LHCN-M2 (cell line): ENCODE measurements at regions not wholly inside any gene's neighbourhood (a gene's known extent, or its start where the extent isn't known, plus 50 kb on each side); places are given as distances from the start of the nearest gene placed in this dataset.
"Not testable (repeated sequence)": the region's sequence is repeated elsewhere in the genome, so short reads cannot be mapped to it uniquely, and the experiment has no call there.

Experiments
- DNase-seq: peaks from one replicate; pipeline ENCODE4 v3.0.0-alpha.2; 2012; ENCODE audit warnings: low read depth

DNA sequence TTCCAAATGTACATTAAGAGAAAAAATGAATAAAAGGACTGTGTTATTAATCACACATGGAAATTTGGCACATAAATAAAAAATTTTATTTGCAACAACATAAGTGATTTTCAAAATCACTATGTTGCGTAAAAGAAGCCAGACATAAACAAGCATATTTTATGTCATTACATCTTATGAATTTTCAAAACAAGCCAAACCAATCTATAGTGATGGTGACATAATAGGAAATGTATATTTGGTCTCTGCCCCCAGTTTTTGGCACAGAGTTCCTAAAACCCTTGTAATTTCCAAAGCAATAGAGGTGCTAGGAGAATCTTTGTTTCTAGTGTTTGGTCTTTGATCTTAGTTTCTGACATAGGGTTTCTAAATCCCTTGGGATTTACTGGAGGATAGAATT is 543.3 kb downstream of the ZBBX start:
- DNase-seq = no peak

DNA sequence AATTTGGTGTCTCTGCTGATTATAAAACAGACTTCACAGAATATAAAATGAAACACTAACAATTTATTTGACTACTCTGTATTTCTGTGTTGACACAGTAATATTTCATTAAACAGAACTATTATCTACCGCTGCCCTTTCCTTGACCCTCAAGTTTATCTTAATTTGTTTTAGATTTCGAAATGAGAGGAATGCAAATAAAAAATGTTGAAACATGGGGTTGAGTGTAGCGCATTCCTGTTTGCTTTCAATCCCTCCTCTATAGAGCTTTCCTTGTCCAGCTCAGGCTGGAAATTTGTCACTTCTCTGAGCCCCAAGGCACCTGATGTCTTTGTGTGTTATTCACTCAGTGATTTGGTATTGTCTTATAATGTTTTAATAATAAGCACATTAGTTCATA is 550.2 kb downstream of the ZBBX start:
- no peak for DNase-seq

DNA sequence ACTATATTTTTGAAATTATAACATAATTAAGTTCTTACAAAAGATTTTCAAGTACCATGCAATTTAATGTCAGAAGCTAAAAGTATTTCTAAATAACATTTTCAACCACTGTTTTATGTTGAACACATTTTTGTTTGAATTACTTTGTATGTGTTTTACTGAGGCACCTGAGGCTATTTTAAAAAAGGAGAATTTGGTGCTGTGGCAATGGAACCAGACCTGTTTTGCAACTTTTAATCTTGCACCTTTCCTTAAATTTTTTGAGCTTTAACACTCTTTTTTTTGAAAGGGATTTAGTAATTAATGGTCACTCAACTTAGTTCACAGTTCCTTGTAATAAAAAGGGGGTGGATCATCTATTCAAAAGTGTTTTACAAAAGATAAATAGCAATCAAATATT is 561.6 kb downstream of the ZBBX start:
- no peak for DNase-seq

DNA sequence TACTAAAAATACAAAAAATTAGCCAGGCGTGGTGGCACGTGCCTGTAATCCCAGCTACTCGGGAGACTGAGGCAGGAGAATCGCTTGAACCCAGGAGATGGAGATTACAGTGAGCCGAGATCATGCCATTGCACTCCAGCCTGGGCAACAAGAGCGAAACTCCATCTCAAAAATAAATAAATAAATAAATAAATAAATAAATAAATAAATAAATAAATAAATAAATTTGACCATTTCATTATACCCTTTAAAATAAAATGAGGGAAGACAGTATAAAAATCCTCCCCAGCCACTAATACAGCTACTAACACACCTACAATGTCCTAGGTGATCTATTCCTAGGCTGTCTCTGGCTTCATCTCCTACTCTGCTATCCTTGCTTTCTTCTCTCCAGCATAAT is 562.8 kb downstream of the ZBBX start:
- DNase-seq = not testable (repeated sequence)

DNA sequence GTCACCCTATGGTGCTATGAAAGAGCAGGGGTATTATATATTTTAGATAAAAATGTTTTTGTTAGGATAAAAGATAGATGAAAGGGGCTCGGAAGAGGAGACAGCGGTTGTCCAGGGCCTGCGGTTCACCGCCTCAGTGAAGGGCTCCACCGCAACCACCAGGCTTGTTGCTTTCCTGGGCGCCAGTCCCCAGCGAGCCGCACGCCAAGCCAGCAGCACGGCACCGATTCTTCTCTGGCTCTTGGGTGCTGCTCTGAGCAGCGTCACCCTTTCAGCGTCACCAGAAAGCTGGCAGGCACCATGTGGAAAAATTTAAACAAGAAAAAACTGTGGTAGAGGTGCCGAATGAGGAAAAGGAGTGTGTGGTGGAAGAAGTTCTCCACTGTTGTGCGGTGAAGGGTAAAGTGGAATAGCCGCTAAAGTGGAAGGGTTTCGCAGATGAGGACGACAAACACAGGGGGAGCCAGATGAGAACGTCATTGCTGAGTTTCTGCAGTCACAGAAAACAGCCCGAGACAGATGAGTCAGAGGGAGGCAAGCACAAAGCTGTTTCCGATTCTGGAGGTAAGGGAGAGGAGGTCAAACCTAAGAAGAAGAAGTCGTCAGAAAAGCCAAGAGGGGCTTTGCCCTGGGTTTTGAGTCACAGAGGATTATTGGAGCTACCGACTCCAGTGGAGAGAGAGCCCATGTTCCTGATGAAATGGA is 569.2 kb downstream of the ZBBX start:
- no peak for DNase-seq

DNA sequence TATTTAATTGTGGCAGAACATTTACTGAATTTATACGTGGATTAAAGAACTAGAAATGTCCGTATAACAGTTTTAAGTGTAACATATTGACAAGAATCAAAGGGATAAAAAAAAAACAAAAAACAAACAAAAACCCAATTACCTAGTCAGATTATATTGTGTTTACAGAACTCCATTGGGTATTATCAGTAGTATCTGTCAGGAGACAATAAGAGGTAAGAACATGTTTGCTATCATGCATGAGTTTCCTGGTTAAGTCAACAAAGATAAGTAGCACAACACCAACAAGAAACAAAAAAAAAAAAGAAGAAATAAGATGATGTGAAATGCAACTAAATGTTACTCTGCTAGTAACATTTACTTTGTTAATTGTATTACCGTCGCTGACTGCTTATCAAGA is 570.6 kb downstream of the ZBBX start:
- DNase-seq = no peak

DNA sequence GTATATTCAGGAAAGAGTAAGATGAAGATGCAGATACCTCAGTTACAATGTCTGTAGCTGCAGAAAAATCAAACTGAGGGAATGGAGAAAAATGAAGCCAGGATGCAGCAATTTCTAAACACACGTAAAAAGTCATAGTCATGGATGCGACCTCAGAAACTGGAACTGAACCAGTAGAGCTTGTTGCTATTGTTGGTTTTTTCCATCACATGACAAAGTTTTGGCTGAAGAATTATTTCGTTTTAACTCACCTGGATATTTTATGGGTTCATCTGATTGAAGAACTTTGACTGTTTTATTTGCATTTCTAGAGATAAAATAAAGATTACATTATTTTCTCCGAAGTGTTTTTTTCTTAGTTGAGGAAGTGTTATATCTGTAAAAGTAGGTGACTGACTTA is 591.2 kb downstream of the ZBBX start:
- no peak for DNase-seq

DNA sequence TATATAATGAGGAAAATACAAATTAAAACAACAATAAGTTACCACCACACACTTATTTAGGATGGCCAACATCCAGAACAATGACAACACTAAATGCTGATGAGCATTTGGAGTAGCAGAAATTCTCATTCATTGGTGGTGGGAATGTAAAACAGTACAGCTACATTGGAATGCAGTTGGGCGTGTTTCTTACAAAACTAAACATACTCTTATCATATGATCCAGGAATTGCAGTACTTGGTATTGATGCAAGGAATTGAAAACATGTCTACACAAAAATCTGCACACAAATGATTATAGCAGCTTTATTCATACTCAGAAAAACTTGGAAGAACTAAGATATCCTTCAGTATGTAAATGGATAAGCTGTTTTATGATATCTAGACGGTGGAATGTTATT is 594.2 kb downstream of the ZBBX start:
- no peak for DNase-seq

DNA sequence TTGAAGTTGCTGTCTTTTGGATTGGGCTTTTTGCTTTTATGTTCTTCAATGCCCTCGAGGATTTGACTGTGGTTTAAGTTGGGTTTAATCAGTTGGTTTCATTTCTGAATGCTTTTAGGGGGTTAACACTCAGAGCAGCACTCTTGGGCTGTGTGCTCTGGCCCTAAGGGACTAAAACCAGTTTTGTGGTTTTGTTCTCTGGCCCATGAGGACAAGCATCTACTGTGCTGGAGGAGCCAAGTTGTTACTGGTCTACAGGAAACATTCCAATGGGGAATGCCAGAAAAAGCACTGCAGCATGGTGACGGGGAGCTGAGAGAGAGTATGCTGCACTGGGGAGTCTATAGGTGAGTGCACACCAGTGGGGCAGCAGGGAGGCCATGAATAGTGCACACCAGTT is 596.9 kb downstream of the ZBBX start:
- no peak for DNase-seq

DNA sequence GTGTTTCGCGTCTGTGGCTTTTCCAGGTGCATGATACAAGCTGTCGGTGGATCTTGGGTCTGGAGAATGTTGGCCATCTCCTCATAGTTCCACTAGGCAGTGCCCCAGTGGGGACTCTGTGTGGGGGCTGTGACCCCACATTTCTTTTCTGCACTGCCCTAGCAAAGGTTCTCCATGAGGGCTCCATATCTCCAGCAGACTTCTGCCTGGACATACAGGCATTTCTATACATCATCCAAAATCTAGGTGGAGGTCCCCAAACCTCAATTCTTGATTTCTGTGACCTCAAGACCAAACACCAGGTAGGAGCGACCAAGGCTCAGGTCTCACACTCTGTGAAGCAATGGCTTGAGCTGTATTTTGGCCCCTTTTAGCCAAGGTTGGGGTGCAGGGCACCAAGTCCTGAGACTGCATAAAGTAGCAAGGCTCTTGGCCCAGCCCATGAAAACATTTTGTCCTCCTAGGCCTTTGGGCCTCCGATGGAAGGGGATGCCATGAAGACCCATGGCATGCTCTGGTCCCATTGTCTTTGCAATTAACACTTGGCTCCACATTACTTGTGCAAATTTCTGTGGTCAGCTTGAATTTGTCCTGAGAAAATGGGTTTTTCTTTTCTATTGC is 615.3 kb downstream of the ZBBX start:
- no peak for DNase-seq

DNA sequence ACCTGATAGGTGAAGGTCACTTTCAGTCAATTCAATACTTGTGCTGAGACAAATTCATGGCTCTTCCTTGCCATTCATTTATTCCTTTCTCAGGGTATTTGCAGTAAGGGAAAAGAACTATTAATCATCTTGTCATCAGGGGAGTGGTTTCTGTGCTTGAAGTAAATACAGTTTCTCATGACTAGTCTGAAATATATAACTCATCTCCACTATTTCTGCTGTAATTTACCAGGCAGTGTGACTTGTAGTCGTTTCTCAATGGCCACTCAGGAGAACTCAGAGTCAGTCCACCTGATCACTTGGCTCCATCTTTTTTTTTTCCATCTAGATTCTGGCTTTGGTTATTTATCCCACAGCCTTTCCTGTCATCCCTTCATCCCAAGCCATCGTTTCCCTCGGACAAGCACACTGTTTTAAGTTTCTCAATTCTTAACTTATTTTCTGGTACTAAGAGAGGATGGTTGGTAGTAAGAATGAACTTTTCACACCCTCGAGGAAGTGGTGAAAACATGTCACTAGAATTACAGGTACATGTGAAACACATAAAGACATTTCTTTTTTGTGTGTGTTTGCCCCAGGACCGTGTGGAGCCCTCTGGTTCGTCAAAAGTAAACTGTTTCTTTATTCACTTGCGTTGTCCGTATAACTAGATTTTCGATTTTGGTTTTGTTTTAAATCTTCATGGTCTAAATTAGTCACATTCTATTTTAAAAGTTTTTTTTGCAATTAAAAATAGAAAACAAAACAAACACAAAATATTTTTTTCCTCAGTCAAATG is 620.2 kb downstream of the ZBBX start:
- no peak for DNase-seq

DNA sequence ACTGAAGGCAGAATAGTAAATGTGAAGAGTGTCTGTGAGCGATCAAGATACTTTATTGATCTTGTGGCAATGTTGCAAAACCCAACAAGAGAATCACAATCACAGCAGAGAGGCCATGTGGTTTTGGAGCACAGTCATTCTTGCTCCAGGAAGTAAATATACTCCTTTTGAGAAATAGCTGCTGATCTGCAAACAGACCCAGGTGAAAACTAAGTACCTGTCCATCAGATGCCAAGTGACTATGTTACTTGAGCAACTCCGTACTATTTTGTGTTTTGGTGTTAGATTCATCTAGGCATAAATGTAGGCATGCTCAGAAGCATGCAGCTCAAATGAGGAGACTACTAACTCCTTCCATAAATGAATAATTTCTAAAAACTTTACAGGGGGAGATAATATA is 627.9 kb downstream of the ZBBX start:
- no peak for DNase-seq

DNA sequence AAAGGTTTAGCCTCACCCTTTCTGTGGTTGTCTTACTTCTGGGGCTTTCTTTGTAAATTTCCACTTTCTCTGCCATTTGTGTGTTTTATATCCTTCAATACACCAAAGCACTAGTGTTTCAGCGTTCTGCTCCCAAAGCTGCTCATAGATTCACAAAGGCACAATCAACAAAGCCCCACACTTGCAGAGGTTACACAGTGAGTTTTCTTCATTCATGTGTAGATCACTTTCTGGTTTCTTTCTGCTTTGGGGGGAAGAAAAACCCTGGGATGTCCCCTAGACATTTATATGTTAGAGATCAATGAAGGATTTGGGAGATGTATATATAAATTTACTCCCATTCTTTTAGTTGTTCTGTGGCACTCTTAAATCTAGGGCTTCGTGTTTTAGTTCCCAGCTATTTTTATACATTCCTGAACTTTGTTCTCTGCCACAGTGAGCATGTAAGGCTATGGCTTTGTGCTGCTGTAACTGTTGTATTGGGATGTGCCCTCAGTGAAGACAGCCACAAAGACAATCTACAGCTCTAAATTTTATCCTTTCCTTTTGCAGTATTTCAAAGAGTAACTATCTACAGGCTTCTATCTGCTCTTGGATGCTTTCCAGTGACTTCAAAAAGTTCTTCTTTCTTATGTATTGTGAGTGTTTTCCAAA is 636.5 kb downstream of the ZBBX start:
- DNase-seq = no peak

DNA sequence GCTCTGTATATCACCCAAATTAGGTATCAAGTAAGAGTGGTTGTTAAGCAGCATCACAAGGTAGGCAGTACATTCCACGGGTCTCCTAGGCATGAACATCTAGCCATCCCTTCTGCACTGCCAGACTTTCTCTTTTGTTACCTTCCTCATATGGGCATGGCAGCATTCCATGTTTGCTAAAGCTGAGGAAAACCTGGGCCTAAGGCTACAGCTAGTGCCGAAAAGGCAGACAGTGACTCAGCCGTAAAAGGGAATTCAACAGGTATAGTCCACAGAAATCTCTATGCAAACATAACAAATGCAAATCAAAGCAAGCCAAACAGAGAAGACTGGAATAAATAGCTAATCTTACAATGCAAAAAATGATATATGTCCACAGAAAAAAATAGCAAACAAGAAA is 645.4 kb downstream of the ZBBX start:
- no peak for DNase-seq

DNA sequence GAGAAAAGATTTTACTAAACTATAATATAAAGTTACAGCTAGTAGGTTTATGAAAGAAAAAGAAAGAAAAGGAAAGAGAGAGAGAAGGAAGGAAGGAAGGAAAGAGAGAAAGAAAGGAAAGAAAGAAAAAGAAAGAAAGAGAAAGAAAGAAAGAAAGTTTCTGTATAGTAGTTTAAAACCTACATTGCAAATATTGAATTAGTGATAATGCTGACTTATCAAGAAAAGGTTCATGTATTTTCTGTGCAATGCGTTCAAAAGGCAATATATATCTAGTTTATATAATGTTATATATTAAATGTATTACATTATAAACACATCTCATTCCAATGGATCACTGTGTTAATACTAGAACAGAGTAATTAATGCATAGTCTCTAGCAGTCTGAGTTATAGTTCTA is 648.4 kb downstream of the ZBBX start:
- DNase-seq = no peak

DNA sequence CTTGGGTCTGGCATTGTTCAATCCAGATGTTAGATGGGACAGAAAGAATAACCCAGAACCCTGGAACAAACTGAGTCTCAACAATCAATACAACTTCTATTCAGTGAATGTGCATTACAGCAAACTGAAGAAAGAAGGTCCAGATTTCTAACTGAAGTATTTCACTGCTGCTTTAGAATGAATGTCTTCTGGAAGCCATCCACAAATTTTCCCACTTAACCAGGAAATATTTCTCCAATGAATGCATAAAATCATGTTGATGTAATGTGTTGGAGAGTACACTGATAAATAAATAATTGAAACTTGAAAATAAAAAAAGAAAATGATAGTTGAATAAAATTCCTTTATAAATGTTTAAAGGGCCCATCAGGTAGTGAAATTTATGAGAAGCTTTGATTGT is 658.6 kb downstream of the ZBBX start:
- DNase-seq = no peak

DNA sequence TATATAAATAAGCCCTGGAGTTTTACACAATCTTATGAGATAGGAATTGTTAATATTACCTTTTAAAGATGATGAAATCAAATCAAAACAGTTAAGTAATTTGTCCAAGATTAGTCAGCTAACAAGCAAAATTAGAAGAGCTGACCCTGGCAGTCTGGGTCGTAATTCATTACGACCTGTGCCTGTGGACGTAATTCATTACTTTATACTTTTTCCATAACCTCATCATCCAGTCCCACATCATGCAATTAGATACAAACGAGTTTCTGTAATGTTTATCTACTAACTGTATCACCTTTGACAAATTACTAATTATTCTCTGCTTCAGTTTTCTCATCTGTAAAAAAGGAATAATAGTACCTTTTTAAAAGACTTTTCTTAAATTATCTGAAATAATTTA is 665.9 kb downstream of the ZBBX start:
- DNase-seq = no peak

DNA sequence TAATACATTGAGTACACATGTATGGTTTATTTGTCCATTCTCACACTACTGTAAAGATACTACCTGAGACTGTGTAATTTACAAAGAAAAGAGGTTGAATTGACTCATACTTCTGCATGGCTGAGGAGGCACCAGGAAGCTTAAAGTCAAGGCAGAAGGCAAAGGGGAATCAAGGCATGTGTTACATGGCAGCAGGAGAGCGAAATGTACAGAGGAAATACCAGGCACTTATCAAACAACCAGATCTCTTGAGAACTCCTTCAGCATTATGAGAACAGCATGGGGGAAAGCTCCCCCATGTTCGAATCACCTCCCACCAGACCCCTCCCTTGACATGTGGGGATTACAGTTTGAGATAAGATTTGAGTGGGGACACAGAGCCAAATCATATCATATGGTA is 666.3 kb downstream of the ZBBX start:
- no peak for DNase-seq

DNA sequence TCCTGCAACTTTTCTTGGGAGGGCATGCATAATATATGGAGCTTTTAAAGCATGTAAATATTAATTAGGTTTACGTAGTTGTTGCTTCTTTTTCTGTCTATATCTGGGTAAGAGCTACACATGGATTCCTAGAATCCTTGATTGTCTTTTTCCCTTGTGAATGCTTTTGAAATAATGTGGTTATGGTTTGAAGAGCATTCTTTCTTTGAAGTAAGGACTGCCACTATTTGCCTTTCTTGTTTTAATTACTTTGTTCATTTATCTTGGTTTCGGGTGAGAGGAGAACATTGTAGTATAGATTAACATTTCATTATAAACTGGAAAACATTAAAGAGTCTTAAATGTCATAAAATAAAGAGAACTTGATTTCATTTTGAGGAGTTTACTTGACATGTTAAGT is 674.0 kb downstream of the ZBBX start:
- no peak for DNase-seq

DNA sequence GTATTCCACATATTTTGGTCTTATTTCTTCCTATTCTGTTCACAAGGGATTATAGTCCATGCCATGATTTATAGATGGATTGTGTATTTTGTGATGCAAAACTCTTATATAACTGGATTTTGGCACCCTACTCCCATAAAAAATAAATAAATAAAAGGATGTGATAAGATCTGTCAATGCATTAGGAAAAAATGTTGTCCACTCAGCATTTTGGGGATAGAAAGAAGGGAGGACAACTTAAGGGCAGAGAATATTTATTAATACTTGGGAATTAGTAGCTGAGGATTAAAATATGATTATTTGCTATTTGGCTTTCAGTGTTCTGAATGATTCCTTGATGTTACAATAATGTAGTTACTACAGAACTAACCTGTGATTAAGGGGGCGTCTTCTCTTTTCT is 682.6 kb downstream of the ZBBX start:
- DNase-seq = no peak

DNA sequence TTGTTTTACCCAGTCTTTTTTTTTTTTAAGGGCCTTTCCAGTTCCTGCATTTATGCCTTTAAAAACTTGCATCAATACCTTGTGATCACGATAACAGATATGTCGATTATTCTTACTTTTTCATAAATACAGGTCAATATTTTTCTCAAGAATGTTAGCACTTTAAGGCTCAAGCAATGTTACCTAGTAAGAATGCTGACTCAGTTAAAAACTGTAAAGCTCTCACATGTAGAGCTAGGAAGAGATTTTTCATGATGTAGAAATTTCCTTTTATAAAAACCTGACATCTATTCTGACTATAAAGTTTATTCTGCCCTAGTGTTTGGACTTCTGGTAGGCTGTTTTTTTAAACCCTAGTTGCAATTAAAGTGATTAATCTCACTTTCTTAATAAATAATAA is 684.0 kb downstream of the ZBBX start:
- DNase-seq = no peak

DNA sequence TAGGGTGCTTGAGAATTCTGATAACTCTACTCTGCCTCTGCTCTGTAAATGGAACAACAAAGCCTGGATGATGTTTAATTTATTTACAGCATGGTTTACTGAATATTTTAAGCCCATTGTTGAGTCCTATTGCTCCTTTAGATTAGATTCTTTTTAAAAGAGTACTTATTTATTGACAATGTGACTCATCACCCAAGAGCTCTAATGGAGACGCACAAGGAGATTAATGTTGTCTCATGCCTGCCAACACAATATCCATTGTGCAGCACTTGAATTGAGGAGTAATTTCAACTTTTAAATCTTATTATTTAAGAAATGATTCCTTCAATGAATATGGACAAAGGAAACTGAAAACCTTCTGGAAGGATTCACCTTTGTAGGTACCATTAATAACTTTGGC is 691.4 kb downstream of the ZBBX start:
- DNase-seq = no peak

DNA sequence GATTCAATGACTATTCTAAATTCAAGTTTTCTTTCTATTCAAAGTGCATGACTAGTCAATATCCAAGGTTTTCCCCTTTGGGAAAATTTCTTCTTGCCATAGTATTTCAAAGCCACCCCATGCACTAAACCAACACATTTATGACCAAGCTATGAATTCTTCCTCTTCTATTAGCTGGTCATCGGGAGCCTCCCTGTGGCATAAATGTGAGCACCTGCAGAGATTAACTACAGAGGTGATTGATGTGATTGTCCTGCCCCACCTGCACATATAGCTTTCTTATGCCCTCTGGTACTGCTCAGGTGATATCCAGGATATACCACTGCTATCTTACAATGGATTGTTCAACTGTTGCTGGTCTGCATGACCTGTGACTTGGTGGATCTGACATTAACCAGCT is 694.9 kb downstream of the ZBBX start:
- DNase-seq = no peak
